ENCODE measurements at regions not wholly inside any gene's neighbourhood (a gene's known extent, or its start where the extent isn't known, plus 50 kb on each side); places are given as distances from the start of the nearest gene placed in this dataset.

GRCh38 chr3:23038471-23038870, 164.7 kb upstream of the UBE2E2 start:
- no peak for TF ChIP-seq POU2F2 (IDR thresholded peaks at IDR 0.05; ENCODE audit: low read depth, low read length)
- no peak for TF ChIP-seq TAF1 (IDR thresholded peaks at IDR 0.05; ENCODE audit: low read depth, low read length)
- no peak for TF ChIP-seq POLR2AphosphoS5 (IDR thresholded peaks at IDR 0.05; ENCODE audit: low read depth, low read length)
- TF ChIP-seq PAX5 (IDR thresholded peaks at IDR 0.05; ENCODE audit: insufficient read depth, low read length, severe bottlenecking): no peak
- TF ChIP-seq SPI1 (IDR thresholded peaks at IDR 0.05; ENCODE audit: low read depth, low read length): no peak
- TF ChIP-seq POLR2A (IDR thresholded peaks at IDR 0.05; ENCODE audit: low read depth, low read length): no peak
- FAIRE-seq: no peak
- DNase-seq (ENCODE audit: insufficient read length, low spot score): no peak

- FAIRE-seq: no peak
- TF ChIP-seq TAF1 (IDR thresholded peaks at IDR 0.05; ENCODE audit: low read depth, low read length) (no peak), POLR2A (IDR thresholded peaks at IDR 0.05; ENCODE audit: low read depth, low read length) (no peak), POU2F2 (IDR thresholded peaks at IDR 0.05; ENCODE audit: low read depth, low read length) (no peak), PAX5 (IDR thresholded peaks at IDR 0.05; ENCODE audit: insufficient read depth, low read length, severe bottlenecking) (no peak), POLR2AphosphoS5 (IDR thresholded peaks at IDR 0.05; ENCODE audit: low read depth, low read length) (no peak), SPI1 (IDR thresholded peaks at IDR 0.05; ENCODE audit: low read depth, low read length) (no peak)
- no peak for DNase-seq (ENCODE audit: insufficient read length, low spot score)
Observed at GRCh38 chr3:23041918-23042696, 161.0 kb upstream of the UBE2E2 start.

DNA sequence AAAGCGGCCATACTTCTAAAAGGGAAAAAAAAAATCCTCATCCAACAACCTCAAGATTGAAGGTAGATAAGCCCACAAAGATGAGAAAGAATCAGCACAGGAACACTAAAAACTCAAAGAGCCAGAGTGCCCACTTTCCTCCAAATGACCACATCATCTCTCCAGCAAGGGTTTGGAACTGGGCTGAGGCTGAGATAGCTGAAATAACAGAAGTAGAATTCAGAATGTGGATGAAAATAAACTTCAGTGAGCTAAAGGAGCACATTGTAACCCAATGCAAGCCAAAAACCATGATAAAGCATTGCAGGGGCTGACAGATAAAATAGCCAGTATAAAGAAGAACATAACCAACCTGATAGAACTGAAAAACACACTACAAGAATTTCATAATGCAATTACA, 158.7 kb upstream of the UBE2E2 start:
- DNase-seq (ENCODE audit: insufficient read length, low spot score) (no peak), FAIRE-seq (no peak)
- no peak for TF ChIP-seq POLR2AphosphoS5 (IDR thresholded peaks at IDR 0.05; ENCODE audit: low read depth, low read length)
- TF ChIP-seq TAF1 (IDR thresholded peaks at IDR 0.05; ENCODE audit: low read depth, low read length): no peak
- TF ChIP-seq SPI1 (IDR thresholded peaks at IDR 0.05; ENCODE audit: low read depth, low read length): no peak
- TF ChIP-seq PAX5 (IDR thresholded peaks at IDR 0.05; ENCODE audit: insufficient read depth, low read length, severe bottlenecking): no peak
- no peak for TF ChIP-seq POLR2A (IDR thresholded peaks at IDR 0.05; ENCODE audit: low read depth, low read length)
- no peak for TF ChIP-seq POU2F2 (IDR thresholded peaks at IDR 0.05; ENCODE audit: low read depth, low read length)

DNA sequence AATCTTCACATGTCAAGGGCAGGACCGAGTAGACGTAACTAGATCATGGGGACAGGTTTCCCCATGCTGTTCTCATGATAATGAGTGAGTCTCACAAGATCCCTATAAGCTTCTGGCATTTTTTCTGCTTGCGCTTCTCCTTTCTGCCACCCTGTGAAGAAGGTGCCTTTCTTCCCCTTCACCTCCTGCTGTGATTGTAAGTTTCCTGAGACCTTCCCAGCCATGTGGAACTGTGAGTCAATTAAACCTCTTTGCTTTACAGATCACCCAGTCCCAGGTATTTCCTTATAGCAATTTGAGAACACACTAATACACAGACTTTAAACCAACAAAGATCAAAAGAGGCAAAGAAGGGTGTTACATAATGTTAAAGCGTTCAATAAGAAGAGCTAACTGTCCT, 156.6 kb upstream of the UBE2E2 start:
- FAIRE-seq (no peak), DNase-seq (ENCODE audit: insufficient read length, low spot score) (no peak)
- TF ChIP-seq POLR2AphosphoS5 (IDR thresholded peaks at IDR 0.05; ENCODE audit: low read depth, low read length) (no peak), POLR2A (IDR thresholded peaks at IDR 0.05; ENCODE audit: low read depth, low read length) (no peak), TAF1 (IDR thresholded peaks at IDR 0.05; ENCODE audit: low read depth, low read length) (no peak), POU2F2 (IDR thresholded peaks at IDR 0.05; ENCODE audit: low read depth, low read length) (no peak), SPI1 (IDR thresholded peaks at IDR 0.05; ENCODE audit: low read depth, low read length) (no peak), PAX5 (IDR thresholded peaks at IDR 0.05; ENCODE audit: insufficient read depth, low read length, severe bottlenecking) (no peak)

GRCh38 chr3:23051240-23052140, 151.6 kb upstream of the UBE2E2 start:
- TF ChIP-seq TAF1 (IDR thresholded peaks at IDR 0.05; ENCODE audit: low read depth, low read length): no peak
- TF ChIP-seq SPI1 (IDR thresholded peaks at IDR 0.05; ENCODE audit: low read depth, low read length): no peak
- TF ChIP-seq PAX5 (IDR thresholded peaks at IDR 0.05; ENCODE audit: insufficient read depth, low read length, severe bottlenecking): no peak
- no peak for TF ChIP-seq POLR2AphosphoS5 (IDR thresholded peaks at IDR 0.05; ENCODE audit: low read depth, low read length)
- TF ChIP-seq POLR2A (IDR thresholded peaks at IDR 0.05; ENCODE audit: low read depth, low read length): no peak
- no peak for TF ChIP-seq POU2F2 (IDR thresholded peaks at IDR 0.05; ENCODE audit: low read depth, low read length)
- DNase-seq (ENCODE audit: insufficient read length, low spot score): no peak

GRCh38 chr3:23052208-23052607, 150.9 kb upstream of the UBE2E2 start:
- no peak for TF ChIP-seq POLR2A (IDR thresholded peaks at IDR 0.05; ENCODE audit: low read depth, low read length)
- FAIRE-seq: peak; percentile 5
- DNase-seq (ENCODE audit: insufficient read length, low spot score): no peak

More at GRCh38 chr3:23051240-23052140, 151.6 kb upstream of the UBE2E2 start:
- peak; percentile 41 for FAIRE-seq

GRCh38 chr3:23052620-23053019, 150.5 kb upstream of the UBE2E2 start:
- no peak for TF ChIP-seq PAX5 (IDR thresholded peaks at IDR 0.05; ENCODE audit: insufficient read depth, low read length, severe bottlenecking)
- DNase-seq (ENCODE audit: insufficient read length, low spot score) (no peak), FAIRE-seq (no peak)

- DNase-seq (ENCODE audit: insufficient read length, low spot score) (no peak), FAIRE-seq (no peak)
- TF ChIP-seq POU2F2 (IDR thresholded peaks at IDR 0.05; ENCODE audit: low read depth, low read length): no peak
- TF ChIP-seq POLR2A (IDR thresholded peaks at IDR 0.05; ENCODE audit: low read depth, low read length): no peak
- TF ChIP-seq PAX5 (IDR thresholded peaks at IDR 0.05; ENCODE audit: insufficient read depth, low read length, severe bottlenecking): no peak
- no peak for TF ChIP-seq POLR2AphosphoS5 (IDR thresholded peaks at IDR 0.05; ENCODE audit: low read depth, low read length)
- TF ChIP-seq SPI1 (IDR thresholded peaks at IDR 0.05; ENCODE audit: low read depth, low read length): no peak
- no peak for TF ChIP-seq TAF1 (IDR thresholded peaks at IDR 0.05; ENCODE audit: low read depth, low read length)
Observed at GRCh38 chr3:23055733-23056376, 147.3 kb upstream of the UBE2E2 start.

- FAIRE-seq (no peak), DNase-seq (ENCODE audit: insufficient read length, low spot score) (no peak)
- TF ChIP-seq SPI1 (IDR thresholded peaks at IDR 0.05; ENCODE audit: low read depth, low read length) (no peak), PAX5 (IDR thresholded peaks at IDR 0.05; ENCODE audit: insufficient read depth, low read length, severe bottlenecking) (no peak), TAF1 (IDR thresholded peaks at IDR 0.05; ENCODE audit: low read depth, low read length) (no peak), POU2F2 (IDR thresholded peaks at IDR 0.05; ENCODE audit: low read depth, low read length) (no peak), POLR2A (IDR thresholded peaks at IDR 0.05; ENCODE audit: low read depth, low read length) (no peak), POLR2AphosphoS5 (IDR thresholded peaks at IDR 0.05; ENCODE audit: low read depth, low read length) (no peak)
Observed at GRCh38 chr3:23062582-23062981, 140.5 kb upstream of the UBE2E2 start.

All from GM12891 (cell line).